Neuronal stem cell (in vitro differentiated cells): ENCODE measurements at regions not wholly inside any gene's neighbourhood (a gene's known extent, or its start where the extent isn't known, plus 50 kb on each side); places are given as distances from the start of the nearest gene placed in this dataset.

Source experiments
- DNase-seq: peaks from one replicate; pipeline ENCODE4 v3.0.0-alpha.2; 2013; ENCODE audit warnings: low spot score
- H2AFZ ChIP-seq: one replicate; pipeline ENCODE4 v1.6.1; 2013; ENCODE audit warnings: mild to moderate bottlenecking, low read length, inconsistent platforms
- H2AK5ac ChIP-seq: 2 replicates; pipeline ENCODE4 v1.6.1; 2013; ENCODE audit warnings: low read depth, mild to moderate bottlenecking, inconsistent platforms, low read length, moderate library complexity, mixed read lengths
- H2BK120ac ChIP-seq: 2 replicates; pipeline ENCODE4 v1.6.1; 2013; ENCODE audit warnings: low read depth, mild to moderate bottlenecking, inconsistent platforms, low read length, moderate library complexity, mixed read lengths
- H2BK12ac ChIP-seq: one replicate; pipeline ENCODE4 v1.6.1; 2013; ENCODE audit warnings: low read length, inconsistent platforms
- H2BK15ac ChIP-seq: 2 replicates; pipeline ENCODE4 v1.6.1; 2013; ENCODE audit warnings: mild to moderate bottlenecking, low read length, inconsistent platforms, mixed read lengths
- H2BK5ac ChIP-seq: one replicate; pipeline ENCODE4 v1.6.1; 2013; ENCODE audit warnings: inconsistent platforms, mild to moderate bottlenecking, low read length, moderate library complexity
- H3K14ac ChIP-seq: one replicate; pipeline ENCODE4 v1.6.1; 2013; ENCODE audit warnings: low read length, inconsistent platforms
- H3K18ac ChIP-seq: 2 replicates; pipeline ENCODE4 v1.6.1; 2013; ENCODE audit warnings: low read length, inconsistent platforms
- H3K23ac ChIP-seq: 2 replicates; pipeline ENCODE4 v1.6.1; 2013; ENCODE audit warnings: low read depth, mild to moderate bottlenecking, mixed read lengths, low read length, inconsistent platforms; ENCODE audit not compliant: poor library complexity
- H3K27ac ChIP-seq: replicated peaks from 3 replicates; pipeline ENCODE4 v1.5.1; 2013; ENCODE audit warnings: low read length, inconsistent platforms
- H3K27me3 ChIP-seq, 3 experiments: 2 replicates each; pipeline ENCODE4 v1.6.1; 2013; ENCODE audit warnings: low read length in 3 of 3, mild to moderate bottlenecking in 2 of 3, inconsistent platforms in 1 of 3, low read depth in 1 of 3, mixed read lengths in 1 of 3, moderate library complexity in 1 of 3; ENCODE audit not compliant: control insufficient read depth in 3 of 3, insufficient read depth in 3 of 3
- H3K36me3 ChIP-seq, 2 donors: replicated peaks in 1 of 2; 2 replicates each; pipeline ENCODE4 v1.6.1; 2013; ENCODE audit warnings: low read length in 2 of 2; ENCODE audit not compliant: control insufficient read depth in 2 of 2, insufficient read depth in 2 of 2
- H3K4ac ChIP-seq: 2 replicates; pipeline ENCODE4 v1.6.1; 2013; ENCODE audit warnings: inconsistent platforms, mild to moderate bottlenecking, low read length, moderate library complexity
- H3K4me1 ChIP-seq, 2 donors: 1 replicate in 1 of 2; 2 replicates in 1 of 2; pipeline ENCODE4 v1.6.1; 2013; ENCODE audit warnings: low read length in 2 of 2, low read depth in 1 of 2; ENCODE audit not compliant: control insufficient read depth in 2 of 2, insufficient read depth in 1 of 2
- H3K4me2 ChIP-seq: one replicate; pipeline ENCODE4 v1.6.1; 2013; ENCODE audit warnings: mild to moderate bottlenecking, low read length, inconsistent platforms; ENCODE audit not compliant: insufficient read depth, poor library complexity, severe bottlenecking
- H3K4me3 ChIP-seq, 2 donors: 2 replicates each; pipeline ENCODE4 v1.5.1; 2013; ENCODE audit warnings: low read length in 2 of 2, mild to moderate bottlenecking in 2 of 2, inconsistent platforms in 1 of 2, moderate library complexity in 1 of 2
- H3K79me1 ChIP-seq: one replicate; pipeline ENCODE4 v1.6.1; 2013; ENCODE audit warnings: low read depth, mild to moderate bottlenecking, inconsistent platforms, low read length, moderate library complexity
- H3K9ac ChIP-seq: one replicate; pipeline ENCODE4 v1.6.1; 2013; ENCODE audit warnings: mild to moderate bottlenecking, low read depth, low read length, inconsistent platforms; ENCODE audit not compliant: poor library complexity
- H3K9me3 ChIP-seq, 2 donors: replicated peaks in 1 of 2; 2 replicates each; pipeline versions ENCODE3 to v1.6.1; 2013; ENCODE audit warnings: low read length in 2 of 2, mild to moderate bottlenecking in 2 of 2, inconsistent platforms in 1 of 2, low read depth in 1 of 2, mixed read lengths in 1 of 2, moderate library complexity in 1 of 2; ENCODE audit not compliant: control insufficient read depth in 2 of 2, insufficient read depth in 1 of 2
- H4K8ac ChIP-seq: one replicate; pipeline ENCODE4 v1.6.1; 2013; ENCODE audit warnings: low read depth, mild to moderate bottlenecking, inconsistent platforms, low read length, moderate library complexity
- H4K91ac ChIP-seq: one replicate; pipeline ENCODE4 v1.6.1; 2013; ENCODE audit warnings: low read length, low read depth, mild to moderate bottlenecking, inconsistent platforms; ENCODE audit not compliant: poor library complexity
- WGBS, 2 donors: extraction: QIAGEN DNeasy Blood & Tissue Kit; methylation state at CpG; one replicate each; pipeline ENCODE4 v1.1.7; 2013; ENCODE audit warnings: missing lambda C conversion rate in 2 of 2, mixed read lengths in 1 of 2; ENCODE audit not compliant: insufficient read length in 2 of 2, insufficient replicate concordance in 1 of 2; ENCODE audit errors: extremely low coverage in 2 of 2; 5-methylcytosine and 5-hydroxymethylcytosine counted together

DNA sequence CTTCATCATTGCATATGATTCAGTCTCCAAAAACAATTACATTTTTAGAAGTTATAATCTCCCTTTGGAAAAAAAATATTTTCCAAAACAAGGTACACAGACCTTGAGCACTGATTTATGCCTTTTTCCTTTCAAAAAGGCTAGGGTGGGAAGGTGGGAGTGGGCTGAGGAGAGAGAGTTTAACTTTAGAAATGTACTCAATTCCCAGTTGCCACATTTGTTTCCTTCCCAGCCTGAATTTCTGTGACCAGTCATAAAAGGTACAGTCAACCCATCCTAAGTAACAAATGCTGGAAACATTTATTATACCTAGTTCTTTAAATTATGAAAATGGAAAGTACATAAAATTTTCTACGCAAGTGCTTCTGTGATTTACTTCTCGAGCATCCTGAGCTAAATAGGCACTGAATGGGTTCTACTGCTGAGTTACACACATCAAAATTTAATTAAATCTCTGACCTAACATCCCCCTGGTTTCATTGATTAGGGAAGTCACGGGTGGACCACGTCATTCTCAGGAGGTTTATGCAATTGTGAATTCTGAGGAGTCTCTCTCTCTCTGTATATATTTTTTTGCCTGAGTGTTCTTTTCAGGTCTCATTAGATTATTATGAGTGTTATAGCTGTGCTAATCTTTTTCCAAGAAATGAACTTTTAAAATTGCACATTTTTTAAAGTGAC, 371.8 kb downstream of the BTG1 start:
- H3K27ac ChIP-seq, result no peak overlapping the region
- no peak overlapping the region for H3K14ac ChIP-seq
- no CpG with 5 or more reads among the region's 4 CpGs for WGBS, 2 donors
- H2BK120ac ChIP-seq, result no peak overlapping the region
- H3K9ac ChIP-seq, result no peak overlapping the region
- no peak overlapping the region for H3K4me2 ChIP-seq
- H3K23ac ChIP-seq, result no peak overlapping the region
- no peak overlapping the region for H2BK5ac ChIP-seq
- H3K4me1 ChIP-seq, result peaks cover 0 to 4% of the 10 kb centered on the region in 2 donors
- no peak overlapping the region for H4K8ac ChIP-seq
- H3K4me3 ChIP-seq, result no peak overlapping the region
- no peak overlapping the region for H2BK12ac ChIP-seq
- H3K79me1 ChIP-seq, result no peaks in the 10 kb centered on the region
- no peak overlapping the region for H4K91ac ChIP-seq
- no peak for DNase-seq
- no peaks in the 10 kb centered on the region for H3K36me3 ChIP-seq
- no peak overlapping the region for H3K4ac ChIP-seq
- no peak overlapping the region for H2BK15ac ChIP-seq
- no peak overlapping the region for H2AK5ac ChIP-seq
- no peak overlapping the region for H2AFZ ChIP-seq
- H3K27me3 ChIP-seq, result no peaks in the 10 kb centered on the region
- H3K18ac ChIP-seq, result no peak overlapping the region
- H3K9me3 ChIP-seq, result no peaks in the 10 kb centered on the region

DNA sequence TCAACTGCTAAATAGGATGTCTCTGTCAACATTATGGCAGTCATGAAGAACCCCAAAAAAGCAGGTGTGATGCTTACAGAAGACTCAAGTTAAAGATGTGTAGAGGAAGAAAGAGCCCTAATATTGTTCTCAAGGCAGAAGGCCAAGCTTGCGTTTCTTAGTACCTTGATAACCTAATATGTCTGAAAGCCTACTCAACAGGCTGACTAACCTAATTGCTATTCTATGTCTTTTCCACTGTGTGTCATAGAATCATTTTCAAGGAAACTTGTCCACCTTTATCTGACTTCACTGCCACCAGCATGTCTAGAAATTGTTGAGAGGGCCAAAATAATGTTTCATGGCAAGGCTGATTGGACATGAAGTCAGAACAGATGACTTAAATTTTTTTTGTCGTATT, 373.2 kb downstream of the BTG1 start:
- H3K79me1 ChIP-seq, result no peaks in the 10 kb centered on the region
- no peak overlapping the region for H3K4me3 ChIP-seq
- no peak overlapping the region for H3K4me2 ChIP-seq
- no peak overlapping the region for H3K14ac ChIP-seq
- H3K9me3 ChIP-seq, result no peaks in the 10 kb centered on the region
- no peaks in the 10 kb centered on the region for H3K36me3 ChIP-seq
- no peak overlapping the region for H2BK12ac ChIP-seq
- no peak overlapping the region for H3K9ac ChIP-seq
- no peak overlapping the region for H3K18ac ChIP-seq
- H4K8ac ChIP-seq, result no peak overlapping the region
- H2AFZ ChIP-seq, result no peak overlapping the region
- H3K4me1 ChIP-seq, result no peaks in the 10 kb centered on the region
- DNase-seq, result no peak
- H2BK5ac ChIP-seq, result no peak overlapping the region
- no peak overlapping the region for H4K91ac ChIP-seq
- no peak overlapping the region for H2BK15ac ChIP-seq
- no peaks in the 10 kb centered on the region for H3K27me3 ChIP-seq
- H2AK5ac ChIP-seq, result no peak overlapping the region
- H2BK120ac ChIP-seq, result no peak overlapping the region
- H3K27ac ChIP-seq, result no peak overlapping the region
- no peak overlapping the region for H3K4ac ChIP-seq
- H3K23ac ChIP-seq, result no peak overlapping the region
- WGBS, 2 donors, result no CpG with 5 or more reads among the region's 2 CpGs

DNA sequence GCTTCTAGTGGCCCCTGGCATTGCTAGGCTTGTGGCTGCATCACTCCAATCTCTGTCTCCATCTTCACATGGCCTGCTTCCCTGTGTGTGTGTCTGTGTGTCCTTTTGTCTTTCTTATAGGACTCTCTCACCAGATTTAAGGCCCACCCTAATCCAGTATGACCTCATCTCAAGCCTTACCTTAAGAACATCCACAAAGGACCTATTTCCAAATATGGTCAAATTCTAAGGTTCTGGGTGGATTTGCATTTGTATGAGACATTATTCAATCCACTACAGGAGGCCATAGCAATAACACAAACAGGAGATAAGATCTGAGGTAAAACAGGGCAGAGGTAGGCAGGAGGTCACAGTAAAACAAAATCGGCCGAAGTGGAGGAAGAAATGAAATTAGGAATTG, 375.9 kb downstream of the BTG1 start:
- H3K9ac ChIP-seq, result no peak overlapping the region
- no peak for DNase-seq

DNA sequence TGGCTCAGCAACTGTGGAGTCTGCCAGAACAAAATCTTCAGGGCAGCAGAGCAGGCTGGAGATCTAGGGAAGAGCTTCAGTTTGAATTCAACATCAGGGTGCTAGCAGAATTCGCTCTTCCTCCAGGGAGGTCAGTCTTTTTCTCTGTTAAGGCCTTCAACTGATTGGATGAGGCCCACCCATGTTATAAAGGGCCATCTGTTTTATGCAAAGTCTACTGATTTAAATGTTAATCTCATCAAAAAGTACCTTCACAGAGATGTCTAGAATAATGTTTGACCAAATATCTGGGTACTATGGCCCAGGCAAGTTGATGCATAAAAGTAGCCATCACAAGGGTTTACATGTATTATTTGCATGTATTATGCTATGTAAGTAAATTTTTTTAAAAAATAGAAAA, 378.4 kb downstream of the BTG1 start:
- H3K4ac ChIP-seq, result no peak overlapping the region
- no peaks in the 10 kb centered on the region for H3K27me3 ChIP-seq
- H3K4me2 ChIP-seq, result no peak overlapping the region
- H2BK12ac ChIP-seq, result no peak overlapping the region
- no peak overlapping the region for H3K27ac ChIP-seq
- H3K9me3 ChIP-seq, result no peaks in the 10 kb centered on the region
- H3K36me3 ChIP-seq, result no peaks in the 10 kb centered on the region
- H3K23ac ChIP-seq, result no peak overlapping the region
- no peak overlapping the region for H2BK15ac ChIP-seq
- no peak overlapping the region for H4K8ac ChIP-seq
- H3K4me3 ChIP-seq, result no peak overlapping the region
- no peaks in the 10 kb centered on the region for H3K4me1 ChIP-seq
- no peak overlapping the region for H3K14ac ChIP-seq
- no peak overlapping the region for H2BK120ac ChIP-seq
- H3K79me1 ChIP-seq, result no peaks in the 10 kb centered on the region
- H2AFZ ChIP-seq, result no peak overlapping the region
- no peak for DNase-seq
- H3K9ac ChIP-seq, result no peak overlapping the region
- no CpG with 5 or more reads among the region's 1 CpG for WGBS, 2 donors
- H2BK5ac ChIP-seq, result no peak overlapping the region
- H2AK5ac ChIP-seq, result no peak overlapping the region
- no peak overlapping the region for H3K18ac ChIP-seq
- H4K91ac ChIP-seq, result no peak overlapping the region

More for the DNA sequence above, 375.9 kb downstream of the BTG1 start:
- no peak overlapping the region for H4K8ac ChIP-seq
- no peaks in the 10 kb centered on the region for H3K27me3 ChIP-seq
- H2AFZ ChIP-seq, result no peak overlapping the region
- no peak overlapping the region for H2BK120ac ChIP-seq
- H3K9me3 ChIP-seq, result no peaks in the 10 kb centered on the region
- H2AK5ac ChIP-seq, result no peak overlapping the region
- no peak overlapping the region for H3K4me2 ChIP-seq
- H2BK5ac ChIP-seq, result no peak overlapping the region
- H3K4ac ChIP-seq, result no peak overlapping the region
- H3K79me1 ChIP-seq, result no peaks in the 10 kb centered on the region
- H3K23ac ChIP-seq, result no peak overlapping the region
- no peak overlapping the region for H2BK12ac ChIP-seq
- H3K18ac ChIP-seq, result no peak overlapping the region
- no peaks in the 10 kb centered on the region for H3K36me3 ChIP-seq
- no peak overlapping the region for H3K14ac ChIP-seq
- no CpG with 5 or more reads among the region's 2 CpGs for WGBS, 2 donors
- no peak overlapping the region for H3K4me3 ChIP-seq
- no peak overlapping the region for H4K91ac ChIP-seq
- no peak overlapping the region for H3K27ac ChIP-seq
- H2BK15ac ChIP-seq, result no peak overlapping the region
- H3K4me1 ChIP-seq, result no peaks in the 10 kb centered on the region
